HEK293 (cell line): ENCODE measurements at regions not wholly inside any gene's neighbourhood (a gene's known extent, or its start where the extent isn't known, plus 50 kb on each side); places are given as distances from the start of the nearest gene placed in this dataset.

Experiments used
- CTCF ChIA-PET: fragments of 350-600 bp; formaldehyde crosslinking; extraction: SDS; loops from one replicate; lab custom pipeline; 2021; ENCODE audit warnings: antibody characterized with exemption; lab: Yijun Ruan, JAX
- POLR2A ChIA-PET: fragments of 300-600 bp; formaldehyde crosslinking; extraction: SDS; loops from one replicate; lab custom pipeline; 2020; ENCODE audit warnings: antibody characterized with exemption, inconsistent platforms; lab: Yijun Ruan, JAX
- H3K27ac ChIP-seq: fragments of 200-500 bp; sonication (Bioruptor generic); 2 replicates; pipeline ENCODE4 v1.5.1; 2014; ENCODE audit warnings: low read depth, low read length, control low read depth, inconsistent platforms; ENCODE audit errors: extremely low read depth
- H3K36me3 ChIP-seq, 2 experiments: fragments of 200-500 bp in 1 of 2; sonication (Bioruptor generic) in 1 of 2; 1 replicate in 1 of 2; 2 replicates in 1 of 2; pipeline ENCODE4 v1.5.1; 2014 to 2017; ENCODE audit warnings: inconsistent platforms in 2 of 2, low read length in 2 of 2; ENCODE audit not compliant: control insufficient read depth in 2 of 2, insufficient read depth in 1 of 2
- H3K4me1 ChIP-seq: fragments of 200-500 bp; sonication (Bioruptor generic); 2 replicates; pipeline ENCODE4 v1.5.1; 2014; ENCODE audit warnings: mild to moderate bottlenecking, low read length, inconsistent platforms; ENCODE audit not compliant: control insufficient read depth, insufficient read depth
- H3K4me3 ChIP-seq: 2 replicates; pipeline ENCODE4 v1.5.1; 2011; ENCODE audit warnings: low read depth, mild to moderate bottlenecking, control low read depth, low read length, moderate library complexity
- H3K9me3 ChIP-seq: fragments of 200-500 bp; sonication (Bioruptor generic); 2 replicates; pipeline ENCODE4 v1.5.1; 2014; ENCODE audit warnings: low read depth, low read length, inconsistent platforms; ENCODE audit not compliant: control insufficient read depth, insufficient read depth
- BCL11B ChIP-seq: fragments of 450-650 bp; formaldehyde crosslinking; IDR thresholded peaks from 2 replicates; pipeline ENCODE4 v1.5.1; 2016; ENCODE audit warnings: low read depth, missing biosample characterization, missing genetic modification characterization
- IKZF3 ChIP-seq: fragments of 450-650 bp; IDR thresholded peaks from 2 replicates; pipeline ENCODE4 v1.5.0; 2018; ENCODE audit warnings: missing biosample characterization, mild to moderate bottlenecking, missing genetic modification characterization, moderate library complexity
- KLF10 ChIP-seq: fragments of 450-650 bp; IDR thresholded peaks from 2 replicates; pipeline ENCODE4 v1.5.1; 2018; ENCODE audit warnings: missing biosample characterization, mild to moderate bottlenecking, missing genetic modification characterization
- OVOL3 ChIP-seq: fragments of 450-650 bp; formaldehyde crosslinking; IDR thresholded peaks from 2 replicates; pipeline ENCODE4 v1.5.1; 2016; ENCODE audit warnings: missing biosample characterization, missing genetic modification characterization
- ZBTB7A ChIP-seq: fragments of 450-650 bp; formaldehyde crosslinking; IDR thresholded peaks from 2 replicates; pipeline ENCODE4 v1.5.1; 2016; ENCODE audit warnings: low read depth, missing biosample characterization, missing genetic modification characterization
- ZFHX2 ChIP-seq: fragments of 450-650 bp; formaldehyde crosslinking; conservative IDR thresholded peaks from 2 replicates; pipeline ENCODE4 v1.5.1; 2016; ENCODE audit warnings: missing biosample characterization, missing genetic modification characterization
- ZFP41 ChIP-seq: fragments of 450-650 bp; formaldehyde crosslinking; IDR thresholded peaks from 2 replicates; pipeline ENCODE4 v1.5.1; 2016; ENCODE audit warnings: missing biosample characterization, missing genetic modification characterization, borderline replicate concordance
- ZNF133 ChIP-seq: fragments of 450-650 bp; formaldehyde crosslinking; IDR thresholded peaks from 2 replicates; pipeline ENCODE4 v1.5.1; 2016; ENCODE audit warnings: missing biosample characterization, missing genetic modification characterization
- ZNF138 ChIP-seq: fragments of 450-650 bp; formaldehyde crosslinking; IDR thresholded peaks from 2 replicates; pipeline ENCODE4 v1.5.1; 2016; ENCODE audit warnings: missing biosample characterization, missing genetic modification characterization, borderline replicate concordance
- ZNF140 ChIP-seq: fragments of 450-650 bp; formaldehyde crosslinking; IDR thresholded peaks from 2 replicates; pipeline ENCODE4 v1.5.1; 2016; ENCODE audit warnings: missing biosample characterization, missing genetic modification characterization
- ZNF221 ChIP-seq: fragments of 450-650 bp; formaldehyde crosslinking; IDR thresholded peaks from 2 replicates; pipeline ENCODE4 v1.5.1; 2017; ENCODE audit warnings: missing biosample characterization, missing genetic modification characterization, borderline replicate concordance
- ZNF23 ChIP-seq: fragments of 450-650 bp; formaldehyde crosslinking; IDR thresholded peaks from 2 replicates; pipeline ENCODE4 v1.5.1; 2016; ENCODE audit warnings: missing biosample characterization, missing genetic modification characterization, borderline replicate concordance
- ZNF239 ChIP-seq: fragments of 450-650 bp; formaldehyde crosslinking; IDR thresholded peaks from 2 replicates; pipeline ENCODE4 v1.5.1; 2016; ENCODE audit warnings: missing biosample characterization, missing genetic modification characterization
- ZNF350 ChIP-seq: fragments of 450-650 bp; formaldehyde crosslinking; IDR thresholded peaks from 2 replicates; pipeline ENCODE4 v1.5.0; 2017; ENCODE audit warnings: missing biosample characterization, mild to moderate bottlenecking, missing genetic modification characterization
- ZNF404 ChIP-seq: fragments of 450-650 bp; formaldehyde crosslinking; IDR thresholded peaks from 2 replicates; pipeline ENCODE4 v1.5.1; 2017; ENCODE audit warnings: missing biosample characterization, missing genetic modification characterization
- ZNF530 ChIP-seq: fragments of 450-650 bp; formaldehyde crosslinking; IDR thresholded peaks from 2 replicates; pipeline ENCODE4 v1.5.1; 2016; ENCODE audit warnings: low read depth, missing biosample characterization, missing genetic modification characterization
- ZNF600 ChIP-seq: fragments of 450-650 bp; formaldehyde crosslinking; IDR thresholded peaks from 2 replicates; pipeline ENCODE4 v1.5.1; 2016; ENCODE audit warnings: missing biosample characterization, missing genetic modification characterization
- ZNF768 ChIP-seq: fragments of 450-650 bp; formaldehyde crosslinking; IDR thresholded peaks from 2 replicates; pipeline ENCODE4 v1.5.1; 2018; ENCODE audit warnings: missing biosample characterization, mild to moderate bottlenecking, missing genetic modification characterization
- ZNF777 ChIP-seq: fragments of 450-650 bp; formaldehyde crosslinking; IDR thresholded peaks from 2 replicates; pipeline ENCODE4 v1.5.1; 2017; ENCODE audit warnings: missing biosample characterization, missing genetic modification characterization, borderline replicate concordance
- ZSCAN30 ChIP-seq: fragments of 450-650 bp; IDR thresholded peaks from 2 replicates; pipeline ENCODE4 v1.5.1; 2018; ENCODE audit warnings: missing biosample characterization, mild to moderate bottlenecking, missing genetic modification characterization, moderate library complexity
- TF ChIP-seq, protein P1 (sequence below): fragments of 450-650 bp; formaldehyde crosslinking; IDR thresholded peaks from 2 replicates; pipeline ENCODE4 v1.5.1; 2016; ENCODE audit warnings: missing biosample characterization, missing genetic modification characterization, low read depth
- TF ChIP-seq, protein P2 (sequence below): fragments of 450-650 bp; formaldehyde crosslinking; IDR thresholded peaks from 2 replicates; pipeline ENCODE4 v1.5.1; 2017; ENCODE audit warnings: missing biosample characterization, missing genetic modification characterization
- TF ChIP-seq, protein P3 (sequence below): fragments of 450-650 bp; formaldehyde crosslinking; IDR thresholded peaks from 2 replicates; pipeline ENCODE4 v1.5.1; 2017; ENCODE audit warnings: missing biosample characterization, missing genetic modification characterization
- TF ChIP-seq, protein P4 (sequence below): fragments of 450-650 bp; formaldehyde crosslinking; IDR thresholded peaks from 2 replicates; pipeline ENCODE4 v1.5.1; 2016; ENCODE audit warnings: missing biosample characterization, missing genetic modification characterization, low read depth

- TF ChIP-seq, protein P1, sequence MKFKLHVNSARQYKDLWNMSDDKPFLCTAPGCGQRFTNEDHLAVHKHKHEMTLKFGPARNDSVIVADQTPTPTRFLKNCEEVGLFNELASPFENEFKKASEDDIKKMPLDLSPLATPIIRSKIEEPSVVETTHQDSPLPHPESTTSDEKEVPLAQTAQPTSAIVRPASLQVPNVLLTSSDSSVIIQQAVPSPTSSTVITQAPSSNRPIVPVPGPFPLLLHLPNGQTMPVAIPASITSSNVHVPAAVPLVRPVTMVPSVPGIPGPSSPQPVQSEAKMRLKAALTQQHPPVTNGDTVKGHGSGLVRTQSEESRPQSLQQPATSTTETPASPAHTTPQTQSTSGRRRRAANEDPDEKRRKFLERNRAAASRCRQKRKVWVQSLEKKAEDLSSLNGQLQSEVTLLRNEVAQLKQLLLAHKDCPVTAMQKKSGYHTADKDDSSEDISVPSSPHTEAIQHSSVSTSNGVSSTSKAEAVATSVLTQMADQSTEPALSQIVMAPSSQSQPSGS (tag by site-specific recombination): no peak
- TF ChIP-seq KLF10 (tag by site-specific recombination) (no peak), ZNF777 (tag by site-specific recombination) (no peak)
- TF ChIP-seq, all 188 proteins: peak for 0
- Histone ChIP-seq H3K36me3 (no peaks in the 10 kb centered on the region), H3K27ac (no peak overlapping the region), H3K9me3 (no peaks in the 10 kb centered on the region), H3K4me3 (no peak overlapping the region), H3K4me1 (no peaks in the 10 kb centered on the region)
- ChIA-PET POLR2A (no interaction called here), CTCF (interaction anchor here (0.7 kb wide), 1 partner anchor 12 kb away, joined by 3 read pairs; no protein-coding TSS in a partner anchor)
These were observed 613.6 kb upstream of the CBLB start for GRCh38 chr3:106482451-106482850.

DNA sequence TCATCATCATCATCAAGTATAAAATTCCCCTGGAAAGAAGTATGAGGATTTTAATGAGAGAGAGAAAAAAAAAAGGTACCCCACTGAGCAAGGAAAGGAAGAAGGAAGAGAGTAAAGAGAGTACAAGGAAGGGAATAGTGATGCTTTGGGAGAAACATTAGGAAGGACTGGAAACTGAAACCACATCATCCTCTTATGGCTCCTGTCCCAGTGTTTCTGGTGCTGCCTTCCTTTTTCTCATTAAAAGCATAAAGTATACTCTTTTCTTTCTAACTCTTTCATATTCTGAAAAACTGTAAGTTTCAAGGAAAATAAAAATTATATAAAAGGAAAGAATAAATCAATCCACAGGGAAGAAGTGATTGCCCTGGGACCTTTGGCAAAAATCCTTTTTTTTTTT, 616.4 kb upstream of the CBLB start:
- ChIA-PET POLR2A (no interaction called here), CTCF (no interaction called here)
- Histone ChIP-seq H3K4me3 (no peak overlapping the region), H3K27ac (no peak overlapping the region), H3K4me1 (no peaks in the 10 kb centered on the region), H3K36me3 (no peaks in the 10 kb centered on the region), H3K9me3 (no peaks in the 10 kb centered on the region)
- TF ChIP-seq ZBTB7A (tag by site-specific recombination) (no peak), ZNF530 (tag by site-specific recombination) (no peak), ZNF350 (tag by site-specific recombination) (no peak), ZNF140 (tag by site-specific recombination) (no peak), ZNF138 (tag by site-specific recombination) (no peak), BCL11B (no peak)
- TF ChIP-seq, protein P2, sequence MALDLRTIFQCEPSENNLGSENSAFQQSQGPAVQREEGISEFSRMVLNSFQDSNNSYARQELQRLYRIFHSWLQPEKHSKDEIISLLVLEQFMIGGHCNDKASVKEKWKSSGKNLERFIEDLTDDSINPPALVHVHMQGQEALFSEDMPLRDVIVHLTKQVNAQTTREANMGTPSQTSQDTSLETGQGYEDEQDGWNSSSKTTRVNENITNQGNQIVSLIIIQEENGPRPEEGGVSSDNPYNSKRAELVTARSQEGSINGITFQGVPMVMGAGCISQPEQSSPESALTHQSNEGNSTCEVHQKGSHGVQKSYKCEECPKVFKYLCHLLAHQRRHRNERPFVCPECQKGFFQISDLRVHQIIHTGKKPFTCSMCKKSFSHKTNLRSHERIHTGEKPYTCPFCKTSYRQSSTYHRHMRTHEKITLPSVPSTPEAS: no peak
- TF ChIP-seq, protein P3, sequence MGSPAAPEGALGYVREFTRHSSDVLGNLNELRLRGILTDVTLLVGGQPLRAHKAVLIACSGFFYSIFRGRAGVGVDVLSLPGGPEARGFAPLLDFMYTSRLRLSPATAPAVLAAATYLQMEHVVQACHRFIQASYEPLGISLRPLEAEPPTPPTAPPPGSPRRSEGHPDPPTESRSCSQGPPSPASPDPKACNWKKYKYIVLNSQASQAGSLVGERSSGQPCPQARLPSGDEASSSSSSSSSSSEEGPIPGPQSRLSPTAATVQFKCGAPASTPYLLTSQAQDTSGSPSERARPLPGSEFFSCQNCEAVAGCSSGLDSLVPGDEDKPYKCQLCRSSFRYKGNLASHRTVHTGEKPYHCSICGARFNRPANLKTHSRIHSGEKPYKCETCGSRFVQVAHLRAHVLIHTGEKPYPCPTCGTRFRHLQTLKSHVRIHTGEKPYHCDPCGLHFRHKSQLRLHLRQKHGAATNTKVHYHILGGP (tag by site-specific recombination): no peak

- no peak overlapping the region for H3K27ac ChIP-seq
- H3K4me1 ChIP-seq: no peaks in the 10 kb centered on the region
- H3K4me3 ChIP-seq: no peak overlapping the region
- ChIA-PET CTCF (no interaction called here), POLR2A (no interaction called here)
- H3K9me3 ChIP-seq: no peaks in the 10 kb centered on the region
- H3K36me3 ChIP-seq: no peaks in the 10 kb centered on the region
- TF ChIP-seq IKZF3 (tag by site-specific recombination) (no peak), ZFHX2 (no peak), ZNF221 (tag by site-specific recombination) (no peak), BCL11B (no peak), ZBTB7A (tag by site-specific recombination) (no peak), OVOL3 (tag by site-specific recombination) (no peak), ZFP41 (tag by site-specific recombination) (no peak), ZNF133 (tag by site-specific recombination) (no peak), ZNF404 (tag by site-specific recombination) (no peak), ZSCAN30 (tag by site-specific recombination) (no peak), ZNF600 (no peak), ZNF239 (tag by site-specific recombination) (no peak), ZNF23 (tag by site-specific recombination) (no peak), ZNF768 (tag by site-specific recombination) (no peak)
- TF ChIP-seq, protein P1 (tag by site-specific recombination): no peak
- TF ChIP-seq, protein P4, sequence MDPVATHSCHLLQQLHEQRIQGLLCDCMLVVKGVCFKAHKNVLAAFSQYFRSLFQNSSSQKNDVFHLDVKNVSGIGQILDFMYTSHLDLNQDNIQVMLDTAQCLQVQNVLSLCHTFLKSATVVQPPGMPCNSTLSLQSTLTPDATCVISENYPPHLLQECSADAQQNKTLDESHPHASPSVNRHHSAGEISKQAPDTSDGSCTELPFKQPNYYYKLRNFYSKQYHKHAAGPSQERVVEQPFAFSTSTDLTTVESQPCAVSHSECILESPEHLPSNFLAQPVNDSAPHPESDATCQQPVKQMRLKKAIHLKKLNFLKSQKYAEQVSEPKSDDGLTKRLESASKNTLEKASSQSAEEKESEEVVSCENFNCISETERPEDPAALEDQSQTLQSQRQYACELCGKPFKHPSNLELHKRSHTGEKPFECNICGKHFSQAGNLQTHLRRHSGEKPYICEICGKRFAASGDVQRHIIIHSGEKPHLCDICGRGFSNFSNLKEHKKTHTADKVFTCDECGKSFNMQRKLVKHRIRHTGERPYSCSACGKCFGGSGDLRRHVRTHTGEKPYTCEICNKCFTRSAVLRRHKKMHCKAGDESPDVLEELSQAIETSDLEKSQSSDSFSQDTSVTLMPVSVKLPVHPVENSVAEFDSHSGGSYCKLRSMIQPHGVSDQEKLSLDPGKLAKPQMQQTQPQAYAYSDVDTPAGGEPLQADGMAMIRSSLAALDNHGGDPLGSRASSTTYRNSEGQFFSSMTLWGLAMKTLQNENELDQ (tag by site-specific recombination): no peak
These were observed 617.0 kb upstream of the CBLB start for GRCh38 chr3:106485802-106486201.
